Stimulated activated CD8-positive, alpha-beta memory T cell treated with anti-CD3 and anti-CD28 coated beads, Interleukin-7, amount 100 ng/mL, for 4 hours (primary cell): ENCODE measurements at regions not wholly inside any gene's neighbourhood (a gene's known extent, or its start where the extent isn't known, plus 50 kb on each side); places are given as distances from the start of the nearest gene placed in this dataset.
"Not testable (repeated sequence)": the region's sequence is repeated elsewhere in the genome, so short reads cannot be mapped to it uniquely, and the experiment has no call there.

Source experiments
- DNase-seq, 2 donors: peaks; one replicate each; pipeline ENCODE4 v3.0.0-alpha.2; 2020; ENCODE audit warnings: low read depth in 2 of 2

DNA sequence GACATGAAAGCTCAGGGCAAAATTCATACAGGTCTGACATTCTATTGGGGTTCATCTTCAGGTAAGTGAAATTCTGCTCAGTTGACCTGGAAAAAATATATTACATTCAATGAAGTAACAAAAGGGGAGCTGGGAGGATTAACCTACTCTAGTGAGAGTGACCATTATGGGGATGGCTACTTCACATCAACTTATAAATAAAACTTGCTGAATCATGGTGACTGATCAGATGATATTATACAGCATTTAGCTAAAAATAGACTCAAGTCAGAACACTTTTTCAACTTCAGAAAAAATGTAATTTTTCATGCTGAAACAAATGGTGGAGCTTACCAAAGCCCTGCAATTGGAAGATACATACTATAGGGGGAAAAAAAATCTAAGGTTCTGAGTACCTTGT lies 800.2 kb downstream of the FSCB start:
- DNase-seq: no peak

DNA sequence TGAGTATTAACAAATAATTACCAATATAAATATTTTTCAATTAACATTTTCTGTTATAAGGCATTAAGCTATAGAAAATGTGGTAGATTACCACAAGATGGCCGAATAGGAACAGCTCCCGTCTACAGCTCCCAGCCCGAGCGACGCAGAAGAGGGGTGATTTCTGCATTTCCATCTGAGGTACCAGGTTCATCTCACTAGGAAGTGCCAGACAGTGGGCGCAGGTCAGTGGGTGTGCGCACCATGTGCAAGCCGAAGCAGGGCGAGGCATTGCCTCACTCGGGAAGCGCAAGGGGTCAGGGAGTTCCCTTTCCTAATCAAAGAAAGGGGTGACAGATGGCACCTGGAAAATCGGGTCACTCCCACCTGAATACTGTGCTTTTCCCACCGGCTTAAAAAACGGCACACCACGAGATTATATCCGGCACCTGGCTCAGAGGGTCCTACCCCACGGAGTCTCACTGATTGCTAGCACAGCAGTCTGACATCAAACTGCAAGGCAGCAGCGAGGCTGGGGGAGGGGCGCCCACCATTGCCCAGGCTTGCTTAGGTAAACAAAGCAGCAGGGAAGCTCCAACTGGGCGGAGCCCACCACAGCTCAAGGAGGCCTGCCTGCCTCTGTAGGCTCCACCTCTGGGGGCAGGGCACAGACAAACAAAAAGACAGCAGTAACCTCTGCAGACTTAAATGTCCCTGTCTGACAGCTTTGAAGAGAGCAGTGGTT lies 808.4 kb downstream of the FSCB start:
- not testable (repeated sequence) for DNase-seq

DNA sequence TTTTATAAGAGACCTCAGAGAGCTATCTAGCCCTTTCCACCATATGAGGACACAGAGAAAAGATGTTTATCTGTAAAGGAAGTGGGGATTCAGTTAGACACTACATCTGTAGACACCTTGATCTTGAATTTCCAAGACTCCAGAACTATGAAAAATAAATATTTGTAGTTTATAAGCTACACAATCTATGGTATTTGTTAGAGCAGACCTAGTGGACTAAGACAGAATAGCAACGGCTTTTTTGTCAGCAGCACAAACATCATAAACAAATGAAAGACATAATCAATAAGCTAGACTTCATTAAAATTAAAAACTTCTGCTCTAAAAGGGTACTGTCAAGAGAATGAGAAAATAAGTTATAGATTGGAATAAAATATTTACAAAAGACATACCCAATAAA lies 810.1 kb downstream of the FSCB start:
- no peak for DNase-seq

DNA sequence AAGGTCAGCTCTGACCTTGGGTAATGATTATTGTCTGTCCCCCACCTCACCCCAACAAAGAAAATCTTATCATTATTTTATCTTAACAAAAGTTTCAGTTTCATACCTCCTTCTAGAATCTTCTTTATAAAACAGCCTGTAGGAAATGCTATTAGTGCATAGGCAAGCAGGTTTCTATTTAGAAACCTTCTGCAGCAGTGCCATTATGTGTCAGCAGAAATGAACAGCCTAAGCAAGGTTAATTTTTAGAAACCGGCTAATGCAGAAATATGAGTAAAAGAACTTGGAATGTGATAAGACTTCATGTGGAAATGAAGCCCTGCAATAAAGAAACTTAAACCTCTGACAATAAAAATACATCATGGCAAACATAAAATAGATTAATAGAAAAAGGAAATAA lies 814.4 kb downstream of the FSCB start:
- DNase-seq: no peak

DNA sequence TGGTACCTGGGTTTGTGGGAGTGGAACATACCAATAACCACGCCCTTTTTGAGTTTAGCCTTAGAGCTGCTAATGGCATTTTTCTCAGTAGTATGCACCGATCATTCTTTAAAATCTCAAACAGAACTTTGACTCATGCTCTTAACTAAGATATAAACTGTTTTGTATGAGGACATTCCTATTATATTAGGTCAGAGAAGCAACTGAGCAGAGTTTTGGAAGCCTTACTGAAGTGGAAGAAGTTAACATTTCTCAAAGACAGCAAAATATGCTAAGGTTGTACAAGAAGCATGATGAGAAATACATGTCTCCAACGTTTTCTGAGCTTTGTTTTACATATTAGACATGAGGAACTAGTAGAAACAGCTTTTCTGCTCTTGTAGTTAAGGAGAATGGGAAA lies 819.2 kb downstream of the FSCB start:
- no peak for DNase-seq

DNA sequence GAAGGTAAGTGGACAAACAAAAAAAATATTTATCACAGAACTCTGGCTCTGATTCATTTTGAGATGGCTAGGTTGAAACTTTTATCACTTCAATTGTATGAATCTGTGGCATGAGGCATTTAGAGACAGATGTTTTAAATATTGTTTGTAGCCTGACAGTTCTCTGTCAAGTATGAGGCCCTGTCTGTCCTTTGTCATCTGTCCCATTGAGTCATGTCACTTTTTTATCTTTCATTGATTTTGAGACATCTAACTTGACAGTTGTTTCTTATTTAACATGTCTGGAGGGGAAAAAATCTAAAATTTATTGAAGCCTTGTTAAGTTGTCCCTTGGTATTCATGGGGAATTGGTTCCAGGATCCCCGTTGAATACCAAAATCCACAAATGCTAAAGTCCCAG lies 829.5 kb downstream of the FSCB start:
- no peak for DNase-seq

DNA sequence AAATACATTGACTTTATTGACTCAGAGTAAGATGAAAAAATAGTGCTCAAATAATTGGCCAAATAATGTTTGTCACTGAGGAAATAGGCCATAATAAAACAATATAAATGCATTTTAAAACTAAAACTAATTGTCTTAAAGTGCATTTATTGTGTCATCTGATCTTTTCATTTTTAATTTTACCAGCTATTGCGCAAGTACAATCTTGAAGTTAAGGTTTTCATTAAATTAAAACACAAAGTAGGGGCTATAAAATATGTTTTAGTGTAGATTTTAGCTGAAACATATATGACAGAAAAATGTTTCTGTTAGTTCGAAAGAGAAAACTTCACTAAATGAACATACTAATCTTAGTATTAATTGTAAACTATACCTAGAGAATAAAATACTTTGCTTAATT lies 832.8 kb downstream of the FSCB start:
- DNase-seq: no peak

DNA sequence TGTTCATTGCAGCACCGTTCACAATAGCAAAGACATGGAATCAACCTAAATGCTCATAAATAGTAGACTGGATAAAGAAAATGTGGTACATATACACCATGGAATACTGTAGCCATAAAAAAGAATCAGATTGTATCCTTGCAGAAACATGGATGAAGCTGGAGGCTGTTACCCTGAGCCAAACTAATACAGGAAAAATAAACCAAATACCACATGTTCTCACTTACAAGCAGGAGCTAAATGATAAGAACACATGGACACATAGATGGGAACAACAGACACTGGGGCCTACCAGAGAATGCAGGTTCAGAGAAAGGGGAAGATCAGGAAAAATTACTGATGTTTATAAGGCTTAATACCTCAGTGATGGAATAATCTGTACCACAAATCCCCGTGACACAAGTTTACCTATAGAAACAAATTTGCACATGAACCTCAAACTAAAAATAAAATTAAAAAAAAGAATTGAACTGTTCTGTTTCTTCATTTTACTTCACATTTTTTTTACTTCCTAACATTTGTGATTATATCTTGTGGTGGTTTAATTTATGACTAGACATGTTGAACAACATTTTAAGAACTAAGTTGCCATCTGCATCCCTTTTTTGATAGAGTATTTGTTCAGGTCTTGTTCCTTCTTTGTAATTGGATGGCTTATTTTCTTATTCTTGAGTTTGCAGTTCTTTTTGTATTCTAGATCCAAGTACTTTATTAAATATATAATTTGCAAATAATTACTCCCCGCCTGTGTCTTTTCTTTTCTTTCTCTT lies 835.2 kb downstream of the FSCB start:
- no peak for DNase-seq

DNA sequence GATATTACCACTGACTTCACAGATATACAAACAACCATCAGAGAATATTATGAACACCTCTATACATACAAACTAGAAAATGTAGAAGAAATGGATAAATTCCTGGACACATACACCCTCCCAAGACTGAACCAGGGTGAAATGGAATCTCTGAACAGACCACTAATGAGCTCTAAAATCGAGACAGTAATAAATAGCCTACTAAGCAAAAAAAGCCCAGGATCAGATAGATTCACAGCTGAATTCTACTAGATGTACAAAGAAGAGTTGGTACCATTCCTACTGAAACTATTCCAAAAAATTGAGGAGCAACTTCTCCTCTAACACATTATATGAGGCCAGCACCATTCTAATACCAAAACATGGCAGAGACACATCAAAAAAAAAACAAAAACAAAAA lies 837.7 kb downstream of the FSCB start:
- no peak for DNase-seq

DNA sequence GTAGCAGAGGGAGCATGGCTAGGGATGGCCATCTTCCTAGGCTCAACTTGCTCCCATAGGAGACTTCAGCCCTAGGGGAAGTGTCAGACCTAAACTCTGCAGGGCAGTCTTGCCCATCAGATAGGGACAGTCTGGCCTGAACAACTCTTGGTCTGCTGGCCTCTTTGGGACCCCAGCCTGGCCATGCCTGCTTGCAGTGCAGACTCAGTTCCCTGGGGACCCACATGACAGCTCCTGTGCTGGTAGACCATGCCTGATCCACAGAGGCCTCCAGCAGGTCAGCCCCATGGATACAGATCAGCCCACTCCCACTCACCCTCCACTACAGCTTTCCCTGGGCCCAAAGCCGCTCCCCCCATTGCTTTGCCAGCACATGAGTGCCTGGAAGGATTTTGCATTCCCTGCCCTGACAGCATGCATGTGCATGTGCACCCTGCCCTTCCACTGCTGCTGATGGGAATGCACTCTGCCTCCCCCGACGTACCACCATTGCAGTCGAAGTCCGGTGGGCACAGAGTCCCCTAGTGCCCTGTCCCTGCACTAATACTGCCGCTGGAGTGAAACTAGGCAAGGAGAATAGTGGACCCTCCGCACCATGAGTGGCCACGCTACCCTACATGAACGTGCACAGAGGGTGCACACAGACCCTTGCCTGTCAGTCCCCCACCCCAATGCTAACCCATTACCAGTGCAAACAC lies 841.4 kb downstream of the FSCB start:
- DNase-seq: no peak

DNA sequence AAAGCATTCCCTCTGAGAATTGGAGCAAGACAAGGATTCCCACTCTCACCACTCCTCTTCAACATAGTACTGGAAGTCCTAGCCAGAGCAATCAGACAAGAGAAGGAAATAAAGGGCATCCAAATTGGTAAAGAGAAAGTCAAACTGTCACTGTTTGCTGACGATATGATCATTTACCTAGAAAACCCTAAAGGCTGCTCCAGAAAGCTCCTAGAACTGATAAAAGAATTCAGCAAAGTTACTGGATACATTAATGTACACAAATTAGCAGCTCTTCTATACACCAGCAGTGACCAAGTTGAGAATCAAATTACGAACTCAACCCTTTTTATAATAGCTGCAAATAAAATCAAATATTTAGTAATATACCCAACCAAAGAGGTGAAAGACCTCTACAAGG lies 851.9 kb downstream of the FSCB start:
- DNase-seq: not testable (repeated sequence)

DNA sequence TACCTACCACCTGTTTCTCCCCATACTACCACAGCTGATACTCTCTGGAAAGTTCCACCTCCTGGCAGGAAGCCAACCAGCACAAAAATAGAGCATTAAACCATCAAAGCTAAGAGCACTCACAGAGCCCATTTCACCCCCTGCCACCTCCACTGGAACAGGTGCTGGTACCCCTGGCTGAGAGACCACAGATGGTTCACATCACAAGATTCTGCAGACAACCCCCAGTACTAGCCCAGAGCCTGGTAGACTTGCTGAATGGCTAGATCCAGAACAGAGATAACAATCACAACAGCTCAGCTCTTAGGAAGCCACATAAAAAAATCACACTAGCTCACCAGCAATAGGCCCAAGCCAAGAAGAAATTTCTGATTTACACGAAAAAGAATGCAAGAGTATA lies 855.2 kb downstream of the FSCB start:
- no peak for DNase-seq

DNA sequence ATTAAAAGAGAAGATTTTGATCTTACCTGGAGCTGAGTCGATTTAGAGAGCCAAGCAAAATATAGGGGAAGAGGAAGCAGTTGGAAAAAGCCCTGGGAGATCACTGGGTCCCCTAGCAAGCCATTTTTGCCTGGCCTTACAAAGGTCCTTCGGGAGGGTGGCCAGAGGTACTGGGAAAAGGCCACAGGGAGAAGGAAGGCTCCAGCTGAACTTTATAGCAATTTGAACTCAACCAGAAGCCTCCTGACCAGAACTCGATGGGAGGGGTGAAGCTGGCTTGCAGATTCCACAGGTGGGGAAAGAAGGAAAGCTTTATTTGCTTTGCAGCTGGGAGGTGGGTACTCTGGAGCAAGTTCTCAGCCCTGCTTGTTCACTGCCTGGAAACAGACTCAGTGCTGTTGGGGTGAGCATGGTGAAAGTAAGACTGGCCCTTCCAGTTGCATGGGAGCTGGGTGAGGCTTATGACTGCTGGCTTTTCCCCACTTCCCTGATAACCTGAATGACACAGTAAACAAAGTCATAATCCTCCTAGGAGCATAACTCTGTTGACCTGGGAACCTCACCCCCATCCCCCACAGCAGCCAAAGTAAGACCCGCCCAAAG lies 855.8 kb downstream of the FSCB start:
- DNase-seq: no peak

DNA sequence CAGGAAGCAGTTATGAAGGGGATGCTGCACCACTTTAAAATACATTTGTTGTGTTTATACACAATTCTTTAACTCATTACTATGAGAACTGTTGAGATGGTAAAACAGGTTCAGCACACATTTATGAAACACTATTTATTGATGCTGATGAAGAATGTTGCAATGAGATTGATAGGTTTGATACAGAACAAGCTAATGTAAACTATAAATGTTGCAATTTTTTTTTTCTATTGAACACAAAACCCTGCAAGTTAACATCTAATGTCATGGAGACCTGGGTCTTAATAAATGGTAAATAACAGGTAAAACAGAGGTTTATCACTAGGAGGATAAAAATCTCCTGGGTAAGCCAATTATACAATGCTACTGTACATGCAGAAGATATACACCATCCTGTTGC lies 857.6 kb downstream of the FSCB start:
- no peak for DNase-seq

DNA sequence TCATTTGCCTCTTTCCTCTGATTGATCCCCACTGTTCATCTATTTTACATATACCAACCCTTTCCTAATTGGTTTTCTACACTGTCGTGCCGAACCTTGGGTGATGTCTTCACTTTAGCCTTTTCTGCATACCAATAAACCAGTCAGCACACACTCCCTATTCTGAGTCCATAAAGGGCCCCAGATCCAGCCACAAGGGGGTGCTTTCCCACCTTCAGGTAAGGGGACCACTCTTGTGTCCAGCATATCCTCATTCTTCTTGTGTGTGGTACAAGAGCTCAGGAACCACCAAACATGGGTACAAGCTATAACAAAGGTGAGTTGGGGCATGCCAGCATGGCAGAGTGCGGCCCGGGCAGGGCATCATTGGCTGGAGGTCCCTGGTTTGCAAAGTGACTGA lies 859.8 kb downstream of the FSCB start:
- DNase-seq: no peak

DNA sequence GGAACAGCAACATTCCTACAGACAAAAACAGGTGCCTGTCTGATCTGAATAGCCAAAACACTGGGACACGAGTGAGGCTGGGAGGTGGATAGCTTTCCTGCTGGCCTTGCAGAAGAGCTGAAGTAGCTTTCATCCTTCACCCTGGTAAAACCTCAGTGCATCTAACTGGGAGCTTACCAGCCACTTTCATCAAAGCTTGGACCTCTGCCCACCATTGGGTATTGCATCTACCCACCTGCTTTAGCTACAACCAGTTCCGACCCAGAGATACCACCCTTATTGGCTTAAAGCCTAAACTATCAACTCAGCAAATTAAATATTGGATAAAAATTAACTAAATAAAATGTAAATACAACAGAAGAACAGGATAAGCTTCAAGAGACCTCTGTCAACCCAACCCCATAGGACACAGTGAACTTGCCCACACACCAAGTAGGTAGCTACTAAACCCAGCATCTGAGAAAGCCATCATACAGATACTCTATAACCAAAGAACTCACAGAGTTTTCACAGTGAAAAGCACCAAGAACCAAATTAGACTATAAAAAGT lies 866.3 kb downstream of the FSCB start:
- DNase-seq: no peak

DNA sequence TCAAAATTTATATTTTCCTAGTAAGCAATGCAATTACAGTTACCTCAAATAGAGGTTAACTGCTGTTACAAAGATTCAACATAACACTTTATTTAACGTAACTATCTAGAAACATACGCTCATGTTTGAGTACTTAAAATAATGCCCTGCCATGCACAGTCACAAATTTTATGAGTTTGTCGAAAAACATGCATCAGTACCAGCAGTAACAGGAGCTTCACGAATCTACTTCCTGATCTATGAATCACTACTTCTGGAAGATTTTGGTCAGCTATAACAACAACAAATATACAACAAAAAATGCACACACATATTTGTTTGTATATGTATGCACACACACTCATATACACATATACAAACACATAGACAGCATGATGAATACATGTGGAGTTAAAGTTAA lies 881.8 kb downstream of the FSCB start:
- no peak for DNase-seq

DNA sequence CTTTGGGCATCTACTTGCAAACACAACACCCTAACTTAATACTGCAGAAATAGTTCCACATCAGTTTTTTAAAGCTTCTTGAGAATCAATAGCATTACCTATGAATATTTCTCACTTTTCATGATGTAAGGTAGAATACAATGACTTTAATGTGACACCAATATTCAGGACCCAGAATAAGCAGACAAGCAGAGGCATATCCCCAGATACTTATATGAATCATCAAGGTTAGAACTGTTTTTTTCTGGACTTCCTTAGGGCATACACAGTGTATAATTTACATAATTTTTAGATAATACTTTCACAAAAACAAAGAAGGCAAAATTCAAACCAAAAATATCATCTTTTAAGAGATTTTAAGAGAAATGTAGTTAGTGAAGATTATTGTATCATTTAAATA lies 885.8 kb downstream of the FSCB start:
- DNase-seq: no peak

DNA sequence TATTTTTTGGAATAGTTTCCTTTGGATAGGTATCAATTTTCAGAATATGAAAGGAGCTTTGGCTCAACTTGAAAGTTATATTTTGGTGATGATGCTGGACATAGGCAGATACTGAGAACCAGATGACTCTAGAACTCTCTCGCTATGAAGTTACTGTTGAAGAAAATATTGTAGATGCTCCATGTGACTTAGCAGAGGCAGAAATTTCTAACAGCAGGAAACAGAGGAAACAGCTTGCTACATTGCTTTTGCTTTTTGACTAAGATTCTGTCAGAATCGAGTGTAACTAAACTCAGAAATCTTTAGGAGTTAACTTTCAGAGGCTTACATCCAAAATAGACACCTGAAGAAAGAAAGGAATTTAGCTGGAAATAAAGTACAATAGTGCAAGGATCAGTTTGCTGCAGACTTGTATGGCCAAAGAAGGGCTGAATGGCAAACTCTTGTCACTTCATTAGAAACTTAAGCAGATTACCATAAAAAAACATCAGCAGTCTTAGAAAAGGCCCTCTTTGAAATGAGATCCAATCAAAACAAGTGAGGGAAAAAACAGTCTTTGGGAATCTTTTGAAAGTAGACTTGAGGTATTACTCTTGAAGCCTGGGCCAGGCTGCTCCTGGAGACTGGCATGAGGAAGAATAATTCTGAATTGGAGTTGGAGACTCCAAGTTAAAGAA lies 911.8 kb downstream of the FSCB start:
- DNase-seq: no peak

DNA sequence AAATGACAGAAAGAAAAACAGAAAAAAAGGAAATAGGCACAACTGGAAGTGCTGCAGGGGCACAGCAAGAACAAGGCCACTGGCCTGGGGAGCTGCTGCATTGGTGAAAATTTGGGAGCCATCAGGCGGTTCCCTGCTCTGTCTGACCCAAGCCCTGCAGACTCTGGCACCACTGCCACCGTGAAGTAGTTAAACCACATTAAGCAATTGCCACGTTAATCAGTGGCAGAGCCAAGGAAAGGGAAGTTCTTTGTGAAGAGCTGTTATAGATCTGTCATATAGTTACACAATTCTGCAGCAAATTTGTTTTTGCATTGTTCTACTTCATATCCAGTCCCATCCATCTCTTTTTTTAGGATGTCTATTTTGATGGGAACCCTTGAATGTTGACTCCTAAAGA lies 915.3 kb downstream of the FSCB start:
- DNase-seq: no peak

DNA sequence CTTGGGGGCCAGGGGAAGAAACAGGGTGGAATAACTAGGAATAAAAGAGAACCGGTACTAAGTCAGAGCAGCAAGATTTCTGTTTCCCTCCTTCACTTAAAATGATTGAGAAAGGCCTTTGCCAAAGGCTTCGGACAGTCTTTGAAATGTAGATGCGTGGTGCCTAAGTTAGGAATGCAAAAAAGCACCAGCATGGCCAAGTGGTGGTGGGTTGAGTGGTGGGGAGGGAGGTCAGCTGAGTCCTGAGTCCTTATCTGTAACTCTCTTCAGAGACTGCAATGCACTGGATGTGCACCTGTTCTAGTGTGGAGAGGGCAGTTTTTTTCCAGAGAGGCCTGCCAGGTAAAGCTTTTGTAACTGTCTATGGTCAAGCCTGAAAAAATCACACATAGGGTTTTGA lies 919.9 kb downstream of the FSCB start:
- no peak for DNase-seq

DNA sequence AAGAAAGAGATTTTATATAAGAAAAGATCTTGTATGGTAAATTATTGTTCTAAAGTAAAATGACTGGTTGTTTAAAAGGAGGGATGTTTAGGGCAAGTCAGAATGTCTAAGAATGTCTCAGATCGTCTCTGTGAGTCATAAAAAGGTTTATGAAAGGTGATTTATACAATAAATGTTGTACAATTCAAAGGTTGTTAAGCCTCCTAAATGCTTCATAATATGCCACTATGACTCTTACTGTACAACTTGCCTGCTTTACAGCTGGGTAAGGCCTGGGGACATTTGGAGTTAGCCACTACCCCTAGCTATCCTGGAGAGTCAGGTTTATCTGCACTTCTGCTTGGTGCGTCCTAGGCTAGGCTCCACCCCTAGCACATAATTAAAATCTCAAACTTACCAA lies 927.4 kb downstream of the FSCB start:
- no peak for DNase-seq
